ENCODE measurements at regions not wholly inside any gene's neighbourhood (a gene's known extent, or its start where the extent isn't known, plus 50 kb on each side); places are given as distances from the start of the nearest gene placed in this dataset.

DNA sequence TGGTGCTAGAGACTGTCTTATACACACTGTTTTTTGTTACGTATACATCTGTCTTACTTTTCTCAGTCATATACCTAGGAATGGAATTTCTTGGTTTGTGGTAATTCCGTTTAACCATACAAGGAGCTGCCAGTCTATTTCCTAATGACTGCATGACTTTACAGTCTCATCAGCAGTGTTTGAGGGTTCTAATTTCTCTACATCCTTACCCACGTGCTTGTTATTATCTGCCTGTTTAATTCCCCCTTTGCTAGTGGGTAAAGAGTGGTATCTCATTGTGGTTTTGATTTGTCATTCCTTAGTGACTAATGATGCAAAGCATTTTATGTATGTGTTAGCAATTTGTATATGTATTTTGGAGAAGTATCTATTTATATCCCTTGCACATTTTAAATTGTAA lies 1008.0 kb downstream of the FAM181B start:
- TF ChIP-seq, protein P1, sequence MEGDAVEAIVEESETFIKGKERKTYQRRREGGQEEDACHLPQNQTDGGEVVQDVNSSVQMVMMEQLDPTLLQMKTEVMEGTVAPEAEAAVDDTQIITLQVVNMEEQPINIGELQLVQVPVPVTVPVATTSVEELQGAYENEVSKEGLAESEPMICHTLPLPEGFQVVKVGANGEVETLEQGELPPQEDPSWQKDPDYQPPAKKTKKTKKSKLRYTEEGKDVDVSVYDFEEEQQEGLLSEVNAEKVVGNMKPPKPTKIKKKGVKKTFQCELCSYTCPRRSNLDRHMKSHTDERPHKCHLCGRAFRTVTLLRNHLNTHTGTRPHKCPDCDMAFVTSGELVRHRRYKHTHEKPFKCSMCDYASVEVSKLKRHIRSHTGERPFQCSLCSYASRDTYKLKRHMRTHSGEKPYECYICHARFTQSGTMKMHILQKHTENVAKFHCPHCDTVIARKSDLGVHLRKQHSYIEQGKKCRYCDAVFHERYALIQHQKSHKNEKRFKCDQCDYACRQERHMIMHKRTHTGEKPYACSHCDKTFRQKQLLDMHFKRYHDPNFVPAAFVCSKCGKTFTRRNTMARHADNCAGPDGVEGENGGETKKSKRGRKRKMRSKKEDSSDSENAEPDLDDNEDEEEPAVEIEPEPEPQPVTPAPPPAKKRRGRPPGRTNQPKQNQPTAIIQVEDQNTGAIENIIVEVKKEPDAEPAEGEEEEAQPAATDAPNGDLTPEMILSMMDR (IDR thresholded peaks at IDR 0.05): no peak
- TF ChIP-seq POLR2A (IDR thresholded peaks at IDR 0.05): no peak

Measured in heart left ventricle (tissue), 13 donors.